ENCODE measurements at regions not wholly inside any gene's neighbourhood (a gene's known extent, or its start where the extent isn't known, plus 50 kb on each side); places are given as distances from the start of the nearest gene placed in this dataset.

DNA sequence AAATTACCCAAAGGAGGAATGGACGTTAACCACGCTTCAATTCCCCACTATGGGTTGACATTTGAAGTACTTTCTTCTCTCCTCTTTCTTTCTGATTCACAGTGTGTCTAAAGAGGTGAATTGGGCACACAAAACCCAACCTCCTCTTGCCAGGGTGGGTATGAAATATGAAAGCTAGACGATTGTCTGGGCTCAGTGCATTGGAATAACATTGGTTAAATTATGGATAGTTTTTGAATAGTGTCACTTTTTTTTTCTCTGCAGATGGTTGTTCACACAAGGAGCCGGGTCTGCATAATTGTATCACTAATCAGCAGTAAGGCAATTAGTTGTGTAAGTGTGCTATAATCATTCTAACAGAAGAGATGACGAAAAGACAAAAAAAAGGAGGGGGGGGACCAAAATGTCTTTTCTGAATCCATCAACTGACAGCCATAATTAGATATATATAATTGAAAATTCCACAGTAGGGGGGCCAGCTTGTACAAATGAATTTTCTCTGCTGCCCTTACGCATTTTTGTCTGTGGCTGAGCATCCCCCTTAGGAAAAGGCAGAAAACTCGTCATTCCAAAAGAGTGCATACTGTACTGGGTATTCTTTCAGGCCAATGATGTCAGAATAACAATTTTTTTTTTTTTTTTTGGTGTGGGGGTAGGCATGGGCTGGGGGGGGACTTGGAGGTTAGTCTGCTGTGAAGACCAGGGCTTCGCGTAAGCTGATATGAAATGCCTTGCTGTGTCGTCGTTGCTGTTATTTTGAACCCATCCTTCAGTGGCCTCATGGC, 307.5 kb upstream of the SALL1 start:
- Histone ChIP-seq H3K4me3 (ENCODE audit: low read depth, low read length) (no peak overlapping the region), H3K27me3 (ENCODE audit: control insufficient read depth, insufficient read depth, low read length) (no peaks in the 10 kb centered on the region; the same call in 1 of the 2 replicates), H3K36me3 (ENCODE audit: control insufficient read depth, insufficient read depth, low read length) (no peaks in the 10 kb centered on the region)
- DNase-seq (ENCODE audit: low read depth), result no peak
- TF ChIP-seq, protein P1, sequence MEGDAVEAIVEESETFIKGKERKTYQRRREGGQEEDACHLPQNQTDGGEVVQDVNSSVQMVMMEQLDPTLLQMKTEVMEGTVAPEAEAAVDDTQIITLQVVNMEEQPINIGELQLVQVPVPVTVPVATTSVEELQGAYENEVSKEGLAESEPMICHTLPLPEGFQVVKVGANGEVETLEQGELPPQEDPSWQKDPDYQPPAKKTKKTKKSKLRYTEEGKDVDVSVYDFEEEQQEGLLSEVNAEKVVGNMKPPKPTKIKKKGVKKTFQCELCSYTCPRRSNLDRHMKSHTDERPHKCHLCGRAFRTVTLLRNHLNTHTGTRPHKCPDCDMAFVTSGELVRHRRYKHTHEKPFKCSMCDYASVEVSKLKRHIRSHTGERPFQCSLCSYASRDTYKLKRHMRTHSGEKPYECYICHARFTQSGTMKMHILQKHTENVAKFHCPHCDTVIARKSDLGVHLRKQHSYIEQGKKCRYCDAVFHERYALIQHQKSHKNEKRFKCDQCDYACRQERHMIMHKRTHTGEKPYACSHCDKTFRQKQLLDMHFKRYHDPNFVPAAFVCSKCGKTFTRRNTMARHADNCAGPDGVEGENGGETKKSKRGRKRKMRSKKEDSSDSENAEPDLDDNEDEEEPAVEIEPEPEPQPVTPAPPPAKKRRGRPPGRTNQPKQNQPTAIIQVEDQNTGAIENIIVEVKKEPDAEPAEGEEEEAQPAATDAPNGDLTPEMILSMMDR (IDR thresholded peaks at IDR 0.05; ENCODE audit: insufficient read depth, low read depth, low read length), result no peak
- ChIA-PET CTCF (interaction anchor here (1.1 kb wide), 1 partner anchor 28 kb away, joined by 3 read pairs; no protein-coding TSS in a partner anchor), POLR2A (no interaction called here)

DNA sequence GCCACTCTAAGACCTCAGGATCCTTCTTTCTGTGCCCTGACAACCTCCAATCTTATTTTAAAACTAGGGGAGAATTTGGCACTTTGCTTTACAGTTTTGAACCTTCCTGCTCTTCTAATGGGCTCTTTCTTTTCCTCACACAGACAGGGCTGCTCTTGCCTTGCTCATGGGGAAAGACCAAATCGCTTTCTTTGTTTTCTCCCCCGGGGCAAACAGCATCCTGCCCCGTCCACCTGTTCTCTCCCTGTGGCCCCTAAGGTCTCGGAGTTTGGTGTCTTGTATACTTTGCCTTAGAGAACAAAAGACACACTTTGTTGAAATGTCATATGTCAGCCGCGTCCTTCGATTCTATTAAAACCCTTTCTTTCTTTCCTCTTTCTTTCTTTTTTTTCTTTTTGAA, 306.7 kb upstream of the SALL1 start:
- TF ChIP-seq, protein P1 (IDR thresholded peaks at IDR 0.05; ENCODE audit: insufficient read depth, low read depth, low read length), result no peak
- no peaks in the 10 kb centered on the region; the same call in 1 of the 2 replicates for H3K27me3 ChIP-seq (ENCODE audit: control insufficient read depth, insufficient read depth, low read length)
- ChIA-PET CTCF (no interaction called here), POLR2A (no interaction called here)
- no peak for DNase-seq (ENCODE audit: low read depth)
- H3K36me3 ChIP-seq (ENCODE audit: control insufficient read depth, insufficient read depth, low read length), result no peaks in the 10 kb centered on the region
- no peak overlapping the region for H3K4me3 ChIP-seq (ENCODE audit: low read depth, low read length)

DNA sequence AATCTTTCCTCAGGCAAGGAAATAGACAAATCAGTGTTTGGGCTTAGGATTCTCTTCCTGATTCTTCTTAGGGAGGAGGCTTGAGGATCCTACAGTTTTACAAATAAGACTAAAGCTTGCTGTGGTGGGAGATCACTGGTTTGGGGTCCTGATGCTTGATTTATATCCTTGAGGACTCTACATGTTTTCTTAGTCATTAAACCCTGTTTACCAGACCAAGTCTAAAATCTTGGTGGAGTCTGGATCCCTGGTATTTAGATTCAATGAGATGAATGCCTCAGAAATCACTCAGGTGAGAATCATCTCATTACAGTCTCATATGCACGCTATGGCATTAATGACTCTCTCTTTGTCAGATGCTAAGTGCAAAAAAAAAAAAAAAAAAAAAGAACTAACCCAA, 304.3 kb upstream of the SALL1 start:
- TF ChIP-seq, protein P1 (IDR thresholded peaks at IDR 0.05; ENCODE audit: insufficient read depth, low read depth, low read length), result no peak
- Histone ChIP-seq H3K27me3 (ENCODE audit: control insufficient read depth, insufficient read depth, low read length) (no peaks in the 10 kb centered on the region; the same call in 1 of the 2 replicates), H3K36me3 (ENCODE audit: control insufficient read depth, insufficient read depth, low read length) (no peaks in the 10 kb centered on the region), H3K4me3 (ENCODE audit: low read depth, low read length) (no peak overlapping the region)
- ChIA-PET CTCF (no interaction called here), POLR2A (no interaction called here)
- DNase-seq (ENCODE audit: low read depth), result no peak

DNA sequence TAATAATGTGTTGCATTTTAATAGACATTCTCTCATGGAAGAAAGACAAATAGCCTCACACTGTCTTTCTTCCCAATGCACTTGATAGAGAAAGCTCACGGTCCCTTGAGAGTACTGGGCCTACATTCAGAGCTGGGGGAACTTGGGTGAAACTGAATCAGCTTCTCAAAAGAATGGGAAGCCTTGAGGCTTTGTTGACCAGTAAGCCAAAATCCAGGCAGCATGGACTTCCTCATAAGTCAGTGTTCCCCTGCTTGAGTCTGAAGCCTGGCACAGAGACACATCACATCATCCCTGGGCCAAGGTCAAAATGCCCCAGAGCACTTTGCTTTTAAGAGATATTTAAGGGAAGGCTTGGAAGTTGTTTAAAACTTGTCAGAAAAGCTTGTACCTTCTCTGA, 302.2 kb upstream of the SALL1 start:
- TF ChIP-seq, protein P1 (IDR thresholded peaks at IDR 0.05; ENCODE audit: insufficient read depth, low read depth, low read length), result no peak
- Histone ChIP-seq H3K27me3 (ENCODE audit: control insufficient read depth, insufficient read depth, low read length) (no peaks in the 10 kb centered on the region; the same call in 1 of the 2 replicates), H3K36me3 (ENCODE audit: control insufficient read depth, insufficient read depth, low read length) (no peaks in the 10 kb centered on the region), H3K4me3 (ENCODE audit: low read depth, low read length) (no peak overlapping the region)
- ChIA-PET POLR2A (no interaction called here), CTCF (interaction anchor here (0.9 kb wide), 2 partner anchors 8 to 10 kb away, joined by 3 to 4 read pairs; no protein-coding TSS in a partner anchor)
- no peak for DNase-seq (ENCODE audit: low read depth)

DNA sequence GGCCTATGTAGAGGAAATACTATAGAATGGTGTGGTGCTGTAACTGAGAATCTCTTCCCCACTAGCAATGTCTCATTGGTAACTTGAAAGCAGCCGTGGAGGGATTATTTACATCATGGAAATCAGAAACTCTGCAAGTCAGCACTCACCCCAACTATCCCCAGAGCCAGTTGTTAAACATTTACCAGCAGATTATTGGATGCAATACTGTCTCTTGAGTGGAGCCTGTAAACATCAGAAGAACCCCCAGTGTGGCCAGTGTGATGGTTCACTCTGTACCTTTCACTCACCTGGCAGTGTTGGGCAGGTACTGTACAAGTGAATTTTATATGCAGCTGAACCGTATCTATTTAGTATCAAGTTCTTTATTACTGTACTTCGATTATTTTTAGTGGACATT, 299.8 kb upstream of the SALL1 start:
- Histone ChIP-seq H3K36me3 (ENCODE audit: control insufficient read depth, insufficient read depth, low read length) (no peaks in the 10 kb centered on the region), H3K4me3 (ENCODE audit: low read depth, low read length) (no peak overlapping the region), H3K27me3 (ENCODE audit: control insufficient read depth, insufficient read depth, low read length) (no peaks in the 10 kb centered on the region)
- ChIA-PET POLR2A (no interaction called here), CTCF (no interaction called here)
- TF ChIP-seq, protein P1 (IDR thresholded peaks at IDR 0.05; ENCODE audit: insufficient read depth, low read depth, low read length), result no peak
- DNase-seq (ENCODE audit: low read depth), result no peak

Data from BJ (cell line).